Upper lobe of right lung (tissue), 1 donor: ENCODE measurements at regions not wholly inside any gene's neighbourhood (a gene's known extent, or its start where the extent isn't known, plus 50 kb on each side); places are given as distances from the start of the nearest gene placed in this dataset.

ENCODE experiments used
- ATAC-seq: fragments of 200-7000 bp; cut with Tn5 transposase; one replicate; pipeline ENCODE4 v1.9.1; 2020; ENCODE audit warnings: mild to moderate bottlenecking, moderate library complexity
- DNase-seq: peaks from one replicate; pipeline ENCODE4 v3.0.0-alpha.2; 2020
- H3K27ac ChIP-seq: fragments of 200-600 bp; one replicate; pipeline ENCODE4 v1.8.0; 2022
- H3K27me3 ChIP-seq: fragments of 200-600 bp; one replicate; pipeline ENCODE4 v1.8.0; 2022; ENCODE audit warnings: mild to moderate bottlenecking
- H3K36me3 ChIP-seq: fragments of 200-600 bp; one replicate; pipeline ENCODE4 v1.8.0; 2022
- H3K4me1 ChIP-seq: fragments of 200-600 bp; one replicate; pipeline ENCODE4 v1.8.0; 2022
- H3K4me3 ChIP-seq: fragments of 200-600 bp; one replicate; pipeline ENCODE4 v1.8.0; 2022; ENCODE audit warnings: mild to moderate bottlenecking
- H3K9me3 ChIP-seq: fragments of 200-600 bp; one replicate; pipeline ENCODE4 v1.8.0; 2022
- intact Hi-C: fragments of 100-400 bp; cut with DNase I; formaldehyde crosslinking; loops from one replicate; pipeline ENCODE4 v1.11.0; 2022
- TF ChIP-seq, protein P1 (sequence below): fragments of 200-600 bp; IDR thresholded peaks from one replicate; pipeline ENCODE4 v1.8.0; 2022; ENCODE audit warnings: antibody characterized with exemption
- donor health status: DM: no; HTN: yes; CAD: no; lungs with severe emphysema.

DNA sequence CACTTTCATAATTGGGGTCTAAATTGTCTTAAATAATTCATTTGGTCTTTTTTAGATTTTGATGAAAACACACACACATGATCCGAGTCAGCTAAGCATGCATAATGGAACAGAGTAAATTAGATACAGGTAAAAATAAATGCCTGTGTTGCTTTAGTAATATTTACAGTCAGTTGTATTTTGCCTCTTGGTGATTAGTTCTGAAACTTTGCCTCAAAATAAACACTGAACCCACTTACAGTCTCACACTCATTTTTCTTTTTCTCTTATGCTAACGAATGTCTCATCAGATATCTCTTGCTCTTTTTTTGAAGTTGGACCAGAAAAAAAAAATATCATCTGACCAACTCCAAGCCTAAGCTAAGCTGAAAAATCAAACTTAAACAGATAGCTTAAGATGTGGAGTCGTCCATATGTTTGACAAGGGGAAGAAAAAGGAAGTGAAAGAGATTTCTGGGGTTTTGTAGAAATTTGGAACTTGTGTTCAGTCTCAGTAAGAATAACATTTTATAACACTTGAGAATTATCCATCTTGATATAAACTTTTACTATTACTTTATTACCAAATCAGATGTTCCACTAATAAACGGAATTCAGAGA, 592.5 kb downstream of the RPL10L start:
- DNase-seq: no peak
- no peak overlapping the region for H3K4me3 ChIP-seq
- TF ChIP-seq, protein P1, sequence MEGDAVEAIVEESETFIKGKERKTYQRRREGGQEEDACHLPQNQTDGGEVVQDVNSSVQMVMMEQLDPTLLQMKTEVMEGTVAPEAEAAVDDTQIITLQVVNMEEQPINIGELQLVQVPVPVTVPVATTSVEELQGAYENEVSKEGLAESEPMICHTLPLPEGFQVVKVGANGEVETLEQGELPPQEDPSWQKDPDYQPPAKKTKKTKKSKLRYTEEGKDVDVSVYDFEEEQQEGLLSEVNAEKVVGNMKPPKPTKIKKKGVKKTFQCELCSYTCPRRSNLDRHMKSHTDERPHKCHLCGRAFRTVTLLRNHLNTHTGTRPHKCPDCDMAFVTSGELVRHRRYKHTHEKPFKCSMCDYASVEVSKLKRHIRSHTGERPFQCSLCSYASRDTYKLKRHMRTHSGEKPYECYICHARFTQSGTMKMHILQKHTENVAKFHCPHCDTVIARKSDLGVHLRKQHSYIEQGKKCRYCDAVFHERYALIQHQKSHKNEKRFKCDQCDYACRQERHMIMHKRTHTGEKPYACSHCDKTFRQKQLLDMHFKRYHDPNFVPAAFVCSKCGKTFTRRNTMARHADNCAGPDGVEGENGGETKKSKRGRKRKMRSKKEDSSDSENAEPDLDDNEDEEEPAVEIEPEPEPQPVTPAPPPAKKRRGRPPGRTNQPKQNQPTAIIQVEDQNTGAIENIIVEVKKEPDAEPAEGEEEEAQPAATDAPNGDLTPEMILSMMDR: no peak
- no peak for ATAC-seq
- H3K27me3 ChIP-seq: no peaks in the 10 kb centered on the region
- intact Hi-C loops: no loop called here
- H3K36me3 ChIP-seq: no peaks in the 10 kb centered on the region
- H3K27ac ChIP-seq: no peak overlapping the region
- no peaks in the 10 kb centered on the region for H3K9me3 ChIP-seq
- H3K4me1 ChIP-seq: no peaks in the 10 kb centered on the region

DNA sequence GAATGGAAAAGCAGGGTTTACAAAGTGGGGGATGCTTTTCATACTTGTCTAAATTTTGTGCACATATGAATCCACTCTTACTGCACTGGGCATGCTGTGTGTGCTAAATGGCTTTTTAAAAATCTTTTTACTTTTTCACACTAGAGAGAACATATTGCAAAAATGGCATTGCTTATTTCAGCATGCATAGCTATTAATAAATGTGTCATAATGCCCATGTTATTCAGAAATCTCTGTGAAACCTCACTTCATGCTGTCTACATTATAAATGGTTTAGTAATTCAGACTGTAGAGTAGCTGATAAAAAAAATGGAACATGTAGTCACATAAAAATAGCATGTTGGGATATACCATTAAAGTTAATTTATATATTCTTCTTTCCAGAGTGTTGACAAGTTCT, 593.8 kb downstream of the RPL10L start:
- no peaks in the 10 kb centered on the region for H3K9me3 ChIP-seq
- intact Hi-C loops: no loop called here
- no peak for ATAC-seq
- no peaks in the 10 kb centered on the region for H3K27me3 ChIP-seq
- no peak overlapping the region for H3K4me3 ChIP-seq
- DNase-seq: no peak
- no peaks in the 10 kb centered on the region for H3K36me3 ChIP-seq
- no peak overlapping the region for H3K27ac ChIP-seq
- TF ChIP-seq, protein P1: no peak
- no peaks in the 10 kb centered on the region for H3K4me1 ChIP-seq

DNA sequence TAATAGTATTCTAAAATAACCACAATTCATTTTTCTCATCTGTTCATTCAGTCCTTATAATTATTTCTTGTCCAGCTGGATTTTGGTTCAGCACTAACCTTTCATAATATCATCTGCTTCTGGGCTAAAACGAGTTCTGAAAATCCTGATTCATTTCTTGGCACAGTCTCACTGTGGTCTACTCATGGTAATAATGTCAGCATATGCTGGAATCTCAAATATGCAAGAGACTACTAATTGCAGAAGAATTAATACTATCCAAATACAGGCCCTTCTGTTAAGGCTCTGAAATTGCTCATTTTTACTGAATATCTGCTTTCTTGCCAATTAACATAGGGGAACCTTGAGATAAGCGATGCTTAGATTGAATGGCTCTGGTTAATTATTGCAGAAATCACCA, 597.1 kb downstream of the RPL10L start:
- intact Hi-C loops: no loop called here
- Histone ChIP-seq H3K27ac (no peak overlapping the region), H3K27me3 (no peaks in the 10 kb centered on the region), H3K4me3 (no peak overlapping the region), H3K36me3 (no peaks in the 10 kb centered on the region), H3K9me3 (no peaks in the 10 kb centered on the region), H3K4me1 (no peaks in the 10 kb centered on the region)
- no peak for ATAC-seq
- TF ChIP-seq, protein P1: no peak
- DNase-seq: no peak

DNA sequence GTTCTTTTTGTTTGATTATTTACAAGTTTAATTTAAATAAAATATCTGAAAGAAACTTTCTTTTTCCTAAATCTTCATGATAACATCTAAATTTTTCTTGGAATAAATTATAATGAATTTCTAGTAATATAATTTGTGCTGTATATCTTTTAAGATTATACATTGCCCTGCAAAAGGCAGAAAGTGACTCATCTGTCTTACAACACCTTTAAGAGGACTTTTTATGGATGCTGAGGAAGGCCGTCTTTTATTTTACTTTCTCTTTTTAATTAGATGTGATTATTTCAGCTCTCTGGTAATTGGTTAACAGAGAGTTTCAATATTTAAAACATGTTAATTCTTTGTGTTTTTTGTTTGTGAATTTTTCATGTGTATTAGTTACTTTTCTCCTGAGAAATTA, 598.4 kb downstream of the RPL10L start:
- Histone ChIP-seq H3K36me3 (no peaks in the 10 kb centered on the region), H3K9me3 (no peaks in the 10 kb centered on the region), H3K27ac (no peak overlapping the region), H3K4me1 (no peaks in the 10 kb centered on the region), H3K4me3 (no peak overlapping the region), H3K27me3 (no peaks in the 10 kb centered on the region)
- ATAC-seq (no peak), DNase-seq (no peak)
- intact Hi-C loops: no loop called here
- TF ChIP-seq, protein P1: no peak

DNA sequence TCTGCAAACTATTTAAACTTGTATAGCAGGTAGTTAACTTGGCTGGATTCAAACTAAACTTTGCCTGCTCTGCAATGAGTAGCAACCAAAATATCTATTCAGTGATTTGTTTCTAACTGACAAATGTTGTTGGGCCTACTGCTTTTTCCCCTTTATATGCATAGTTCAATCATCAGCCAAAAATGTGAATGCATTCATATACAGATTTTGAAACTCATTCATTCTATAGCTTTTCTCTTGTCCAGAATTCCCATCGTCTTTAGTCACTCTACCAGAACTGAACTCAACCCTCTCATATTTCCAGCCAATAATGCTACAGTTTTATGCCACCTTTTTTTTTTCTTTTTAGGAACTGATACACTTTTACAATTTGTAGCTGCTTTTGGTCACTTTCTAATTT, 599.8 kb downstream of the RPL10L start:
- DNase-seq (no peak), ATAC-seq (no peak)
- Histone ChIP-seq H3K4me1 (no peaks in the 10 kb centered on the region), H3K27ac (no peak overlapping the region), H3K9me3 (no peaks in the 10 kb centered on the region), H3K4me3 (no peak overlapping the region), H3K27me3 (no peaks in the 10 kb centered on the region), H3K36me3 (no peaks in the 10 kb centered on the region)
- TF ChIP-seq, protein P1: no peak
- intact Hi-C loops: no loop called here

DNA sequence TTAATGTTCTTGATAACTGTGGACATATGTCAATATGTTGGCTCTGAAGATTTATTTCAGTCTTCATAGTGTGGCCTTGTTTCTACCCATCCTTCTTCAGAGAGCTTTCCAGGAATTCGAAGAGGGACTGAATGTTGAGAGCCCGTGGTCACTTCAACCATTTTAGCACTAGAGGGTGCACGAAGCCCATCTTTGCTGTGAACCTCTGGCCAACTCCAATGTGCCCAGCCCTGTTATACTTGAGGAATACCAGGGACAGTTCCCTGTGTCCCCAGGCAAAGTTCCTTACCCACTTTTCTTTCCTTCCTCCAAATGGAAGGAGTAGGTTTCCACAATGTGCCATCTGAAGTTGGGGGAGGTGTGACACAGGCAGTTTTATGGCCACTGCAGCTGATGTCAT, 603.5 kb downstream of the RPL10L start:
- intact Hi-C loops: no loop called here
- Histone ChIP-seq H3K9me3 (no peaks in the 10 kb centered on the region), H3K27ac (no peak overlapping the region), H3K4me3 (no peak overlapping the region), H3K36me3 (no peaks in the 10 kb centered on the region), H3K4me1 (no peaks in the 10 kb centered on the region), H3K27me3 (no peaks in the 10 kb centered on the region)
- TF ChIP-seq, protein P1: no peak
- no peak for ATAC-seq
- DNase-seq: no peak
